ENCODE measurements at regions not wholly inside any gene's neighbourhood (a gene's known extent, or its start where the extent isn't known, plus 50 kb on each side); places are given as distances from the start of the nearest gene placed in this dataset.

DNA sequence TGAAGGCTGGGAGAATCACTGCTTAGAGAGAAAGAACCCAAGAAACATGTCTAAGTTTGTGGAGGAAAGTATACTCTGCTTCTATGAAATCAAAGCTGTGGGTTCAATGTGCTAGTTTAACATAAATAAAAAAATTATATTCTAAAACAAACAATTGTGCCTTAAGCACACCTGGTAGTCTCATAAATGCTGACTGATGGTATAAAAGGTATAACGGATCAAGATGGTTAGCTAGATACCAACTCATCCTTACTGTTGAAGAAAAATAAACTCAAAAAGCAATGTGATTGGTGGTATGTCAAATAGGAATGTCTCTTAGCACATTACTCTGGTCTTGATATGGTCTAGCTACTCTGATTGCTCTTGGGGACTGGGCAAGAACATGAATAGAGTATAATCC lies 117.8 kb downstream of the SLC41A2 start:
- DNase-seq (ENCODE audit: low read depth in 1 of 2, low spot score in 2 of 2) (no peak), FAIRE-seq (no peak)
- Histone ChIP-seq H3K56ac (replicated peaks; ENCODE audit: insufficient read length, low read depth, low read length) (no peak overlapping the region), H2AK5ac (ENCODE audit: low read depth, low read length) (no peak overlapping the region), H3K36me3 (ENCODE audit: control insufficient read depth in 2 of 4, insufficient read depth in 4 of 4, low read length in 3 of 4) (no peaks in the 10 kb centered on the region), H2BK20ac (ENCODE audit: low read length) (no peak overlapping the region), H3K18ac (ENCODE audit: extremely low read depth, low read length) (no peak overlapping the region), H3K9me3 (ENCODE audit: insufficient read depth in 2 of 2, low read depth in 1 of 2, low read length in 1 of 2) (no peaks in the 10 kb centered on the region), H4K91ac (replicated peaks; ENCODE audit: insufficient read length, low read length) (no peak overlapping the region), H2BK120ac (replicated peaks; ENCODE audit: low read depth, low read length) (no peak overlapping the region), H3K4ac (replicated peaks; ENCODE audit: insufficient read length, low read depth, low read length) (no peak overlapping the region), H4K8ac (ENCODE audit: extremely low read depth, insufficient read depth, low read length) (no peak overlapping the region), H2BK5ac (ENCODE audit: low read depth, low read length) (no peak overlapping the region), H4K5ac (ENCODE audit: insufficient read length, low read depth, low read length) (no peak overlapping the region), H3K23me2 (ENCODE audit: low read depth, low read length) (no peaks in the 10 kb centered on the region), H3K23ac (ENCODE audit: insufficient read length) (no peak overlapping the region), H3K79me1 (ENCODE audit: low read depth, low read length) (no peaks in the 10 kb centered on the region), H3K27ac (ENCODE audit: low read depth, low read length) (no peak overlapping the region), H3K4me2 (ENCODE audit: insufficient read depth in 1 of 2, low read depth in 2 of 2, low read length in 2 of 2) (no peak overlapping the region), H3K79me2 (ENCODE audit: control insufficient read depth in 1 of 2, insufficient read depth in 2 of 2, low read length in 2 of 2) (no peaks in the 10 kb centered on the region), H3K14ac (ENCODE audit: insufficient read length) (no peak overlapping the region), H3K4me1 (replicated peaks in 1 of 4; ENCODE audit: control insufficient read depth in 3 of 4, insufficient read depth in 4 of 4, low read length in 3 of 4) (no peaks in the 10 kb centered on the region), H2BK12ac (ENCODE audit: low read depth, low read length) (no peak overlapping the region), H3K4me3 (ENCODE audit: extremely low read depth in 1 of 4, insufficient read depth in 2 of 4, low read depth in 3 of 4, low read length in 4 of 4) (no peak overlapping the region), H2AFZ (ENCODE audit: low read length) (no peak overlapping the region), H3K27me3 (replicated peaks in 1 of 4; ENCODE audit: control insufficient read depth in 3 of 4, extremely low read depth in 1 of 4, insufficient read depth in 3 of 4, low read length in 3 of 4) (no peaks in the 10 kb centered on the region), H4K20me1 (replicated peaks in 1 of 2; ENCODE audit: control insufficient read depth in 1 of 2, insufficient read depth in 2 of 2, low read length in 2 of 2) (no peaks in the 10 kb centered on the region), H3K9ac (replicated peaks in 1 of 4; ENCODE audit: extremely low read depth in 1 of 4, low read depth in 3 of 4, low read length in 3 of 4) (no peak overlapping the region), H2BK15ac (ENCODE audit: low read length) (no peak overlapping the region)
- TF ChIP-seq EGR1 (IDR thresholded peaks at IDR 0.05; ENCODE audit: borderline replicate concordance, low read depth, low read length), result no peak
- TF ChIP-seq GABPA (IDR thresholded peaks at IDR 0.05; ENCODE audit: borderline replicate concordance, insufficient read depth, low read length), result no peak
- no peak for TF ChIP-seq ASH2L (IDR thresholded peaks at IDR 0.05; ENCODE audit: low read length)
- TF ChIP-seq SRF (IDR thresholded peaks at IDR 0.05; ENCODE audit: low read depth, low read length), result no peak
- no peak for TF ChIP-seq SUZ12 (IDR thresholded peaks at IDR 0.05; ENCODE audit: low read length)
- TF ChIP-seq POLR2A (IDR thresholded peaks at IDR 0.05; ENCODE audit: control extremely low read depth in 1 of 2, low read depth in 2 of 2, low read length in 2 of 2), result no peak
- no peak for TF ChIP-seq BRCA1 (IDR thresholded peaks at IDR 0.05; ENCODE audit: low read depth, low read length)
- TF ChIP-seq KDM5A (IDR thresholded peaks at IDR 0.05; ENCODE audit: low read length), result no peak
- CTCF ChIA-PET (ENCODE audit: partially characterized antibody), result no interaction called here
- 87% methylated on average over 1 of the region's 1 CpG; no CpG with 5 or more reads in 1 of the 2 experiments for WGBS, 2 experiments (ENCODE audit: extremely low coverage in 1 of 2, insufficient coverage in 1 of 2, insufficient read length in 1 of 2, insufficient replicate concordance in 2 of 2, low coverage in 1 of 2, low lambda C conversion rate in 2 of 2, missing lambda C conversion rate in 1 of 2)
- POLR2A ChIA-PET (ENCODE audit: partially characterized antibody), result no interaction called here

All from H1 (cell line).